H1 (cell line): ENCODE measurements at regions not wholly inside any gene's neighbourhood (a gene's known extent, or its start where the extent isn't known, plus 50 kb on each side); places are given as distances from the start of the nearest gene placed in this dataset.

Experiments
- CTCF ChIA-PET: fragments of 300-600 bp; sonication (Branson Sonifier 250); formaldehyde crosslinking; loops from one replicate; lab custom pipeline; 2021; ENCODE audit not compliant: partially characterized antibody; lab: Charles Lee
- POLR2A ChIA-PET: fragments of 300-600 bp; sonication (Branson Sonifier 250); formaldehyde crosslinking; loops from one replicate; lab custom pipeline; 2021; ENCODE audit warnings: inconsistent platforms; ENCODE audit not compliant: partially characterized antibody; lab: Charles Lee
- DNase-seq, 2 experiments: peaks; one replicate each; pipeline versions ENCODE4 v3.0.0 to v3.0.0-alpha.2; 2010 to 2022; ENCODE audit warnings: low spot score in 2 of 2, low read depth in 1 of 2, mixed read lengths in 1 of 2
- FAIRE-seq: peaks from 2 replicates; lab custom pipeline; 2011; peaks lifted over from hg19 to GRCh38; lab: Jason Lieb, UNC
- H2AFZ ChIP-seq: 2 replicates; pipeline ENCODE4 v1.8.1; 2012; ENCODE audit warnings: low read length, inconsistent platforms
- H2AK5ac ChIP-seq: 2 replicates; pipeline ENCODE4 v1.6.1; 2013; ENCODE audit warnings: low read depth, low read length
- H2BK120ac ChIP-seq: replicated peaks from 2 replicates; pipeline ENCODE3; 2013; ENCODE audit warnings: low read depth, low read length, inconsistent platforms
- H2BK12ac ChIP-seq: 2 replicates; pipeline ENCODE4 v1.6.1; 2013; ENCODE audit warnings: low read depth, low read length
- H2BK15ac ChIP-seq: 2 replicates; pipeline ENCODE4 v1.6.1; 2013; ENCODE audit warnings: low read length
- H2BK20ac ChIP-seq: 2 replicates; pipeline ENCODE4 v1.6.1; 2013; ENCODE audit warnings: low read length
- H2BK5ac ChIP-seq: 2 replicates; pipeline ENCODE4 v1.6.1; 2013; ENCODE audit warnings: low read depth, low read length
- H3K14ac ChIP-seq: 2 replicates; pipeline ENCODE4 v1.6.1; 2013; ENCODE audit warnings: inconsistent platforms; ENCODE audit not compliant: insufficient read length
- H3K18ac ChIP-seq: 2 replicates; pipeline ENCODE4 v1.6.1; 2013; ENCODE audit warnings: low read length; ENCODE audit errors: extremely low read depth
- H3K23ac ChIP-seq: 2 replicates; pipeline ENCODE4 v1.6.1; 2013; ENCODE audit warnings: inconsistent platforms; ENCODE audit not compliant: insufficient read length
- H3K23me2 ChIP-seq: 2 replicates; pipeline ENCODE4 v1.6.1; 2013; ENCODE audit warnings: low read depth, low read length
- H3K27ac ChIP-seq: 2 replicates; pipeline ENCODE4 v1.6.1; 2011; ENCODE audit warnings: low read depth, low read length, inconsistent platforms
- H3K27me3 ChIP-seq, 4 experiments: replicated peaks in 1 of 4; 1 replicate in 1 of 4; 2 replicates in 3 of 4; pipeline versions ENCODE4 v1.6.1 to v1.8.1; 2011 to 2013; ENCODE audit warnings: low read length in 3 of 4, mild to moderate bottlenecking in 3 of 4, inconsistent platforms in 2 of 4, mixed read lengths in 2 of 4, moderate library complexity in 1 of 4; ENCODE audit not compliant: control insufficient read depth in 3 of 4, insufficient read depth in 3 of 4; ENCODE audit errors: extremely low read depth in 1 of 4
- H3K36me3 ChIP-seq, 4 experiments: 2 replicates each; pipeline versions ENCODE4 v1.6.1 to v1.8.1; 2011 to 2013; ENCODE audit warnings: mild to moderate bottlenecking in 4 of 4, low read length in 3 of 4, moderate library complexity in 2 of 4, control low read depth in 1 of 4, inconsistent platforms in 1 of 4; ENCODE audit not compliant: insufficient read depth in 4 of 4, control insufficient read depth in 2 of 4
- H3K4ac ChIP-seq: replicated peaks from 2 replicates; pipeline ENCODE3; 2013; ENCODE audit warnings: low read length, low read depth, mixed read lengths, inconsistent platforms; ENCODE audit not compliant: insufficient read length
- H3K4me1 ChIP-seq, 4 experiments: replicated peaks in 1 of 4; 1 replicate in 1 of 4; 2 replicates in 3 of 4; pipeline versions ENCODE4 v1.6.1 to v1.8.1; 2011 to 2013; ENCODE audit warnings: low read length in 3 of 4, inconsistent platforms in 2 of 4, mixed read lengths in 1 of 4; ENCODE audit not compliant: insufficient read depth in 4 of 4, control insufficient read depth in 3 of 4
- H3K4me2 ChIP-seq, 2 experiments: 2 replicates each; pipeline versions ENCODE4 v1.6.1 to v1.8.1; 2011 to 2013; ENCODE audit warnings: low read depth in 2 of 2, low read length in 2 of 2, control low read depth in 1 of 2, inconsistent platforms in 1 of 2, mild to moderate bottlenecking in 1 of 2; ENCODE audit not compliant: insufficient read depth in 1 of 2
- H3K4me3 ChIP-seq, 4 experiments: fragments of 200-600, 300-600 bp in 1 of 4; sonication (generic), shearing (Covaris generic), sonication (Bioruptor Twin) in 1 of 4; 2 replicates each; pipeline versions ENCODE4 v1.5.1 to v1.8.1; 2011 to 2016; ENCODE audit warnings: low read length in 4 of 4, low read depth in 3 of 4, control low read depth in 2 of 4, inconsistent platforms in 2 of 4, mild to moderate bottlenecking in 2 of 4, mixed read lengths in 1 of 4, moderate library complexity in 1 of 4; ENCODE audit not compliant: insufficient read depth in 2 of 4; ENCODE audit errors: extremely low read depth in 1 of 4
- H3K56ac ChIP-seq: replicated peaks from 2 replicates; pipeline ENCODE3; 2013; ENCODE audit warnings: low read depth, mild to moderate bottlenecking, mixed read lengths, low read length, inconsistent platforms; ENCODE audit not compliant: insufficient read length
- H3K79me1 ChIP-seq: 2 replicates; pipeline ENCODE4 v1.6.1; 2013; ENCODE audit warnings: low read depth, low read length, control low read depth
- H3K79me2 ChIP-seq, 2 experiments: 2 replicates each; pipeline versions ENCODE4 v1.6.1 to v1.8.1; 2012 to 2013; ENCODE audit warnings: low read length in 2 of 2, mild to moderate bottlenecking in 2 of 2, inconsistent platforms in 1 of 2; ENCODE audit not compliant: insufficient read depth in 2 of 2, control insufficient read depth in 1 of 2
- H3K9ac ChIP-seq, 4 experiments: replicated peaks in 1 of 4; 1 replicate in 1 of 4; 2 replicates in 3 of 4; pipeline versions ENCODE4 v1.6.1 to v1.8.1; 2011 to 2013; ENCODE audit warnings: low read depth in 3 of 4, low read length in 3 of 4, control low read depth in 2 of 4, mild to moderate bottlenecking in 2 of 4, moderate library complexity in 2 of 4, inconsistent platforms in 1 of 4; ENCODE audit errors: extremely low read depth in 1 of 4
- H3K9me3 ChIP-seq, 2 experiments: 2 replicates each; pipeline versions ENCODE4 v1.6.1 to v1.8.1; 2012 to 2013; ENCODE audit warnings: mild to moderate bottlenecking in 2 of 2, moderate library complexity in 2 of 2, control low read depth in 1 of 2, inconsistent platforms in 1 of 2, low read depth in 1 of 2, low read length in 1 of 2, mixed read lengths in 1 of 2; ENCODE audit not compliant: insufficient read depth in 2 of 2
- H4K20me1 ChIP-seq, 2 experiments: replicated peaks in 1 of 2; 2 replicates each; pipeline versions ENCODE3 to v1.8.1; 2011 to 2013; ENCODE audit warnings: inconsistent platforms in 2 of 2, low read length in 2 of 2, mild to moderate bottlenecking in 1 of 2; ENCODE audit not compliant: insufficient read depth in 2 of 2, control insufficient read depth in 1 of 2
- H4K5ac ChIP-seq: 2 replicates; pipeline ENCODE4 v1.6.1; 2013; ENCODE audit warnings: low read length, low read depth, mixed read lengths, inconsistent platforms; ENCODE audit not compliant: insufficient read length
- H4K8ac ChIP-seq: 2 replicates; pipeline ENCODE4 v1.8.0; 2013; ENCODE audit warnings: mild to moderate bottlenecking, moderate library complexity, low read length, inconsistent platforms; ENCODE audit not compliant: insufficient read depth; ENCODE audit errors: extremely low read depth
- H4K91ac ChIP-seq: replicated peaks from 2 replicates; pipeline ENCODE3; 2013; ENCODE audit warnings: low read length, mixed read lengths, inconsistent platforms; ENCODE audit not compliant: insufficient read length
- JUN ChIP-seq: IDR thresholded peaks from 2 replicates; pipeline ENCODE4 v1.6.1; 2011; ENCODE audit warnings: low read depth, mild to moderate bottlenecking, improper control_type of control experiment, low read length
- NANOG ChIP-seq: IDR thresholded peaks from 2 replicates; pipeline ENCODE4 v1.6.1; 2011; ENCODE audit warnings: low read length, low read depth, mild to moderate bottlenecking, inconsistent platforms; ENCODE audit not compliant: insufficient read depth, poor library complexity, severe bottlenecking
- WGBS, 2 experiments: shearing (Covaris generic) in 1 of 2; methylation state at CpG; one replicate each; pipeline versions ENCODE4 v1.1.6 to v1.1.7; 2013 to 2015; ENCODE audit warnings: low lambda C conversion rate in 2 of 2, mixed read lengths in 2 of 2, inconsistent platforms in 1 of 2, low coverage in 1 of 2, missing lambda C conversion rate in 1 of 2; ENCODE audit not compliant: insufficient replicate concordance in 2 of 2, insufficient coverage in 1 of 2, insufficient read length in 1 of 2; ENCODE audit errors: extremely low coverage in 1 of 2, missing lambda C conversion rate in 1 of 2; 5-methylcytosine and 5-hydroxymethylcytosine counted together

GRCh38 chr7:84261509-84261908 is 66.9 kb upstream of the SEMA3A start:
- no peak for TF ChIP-seq JUN
- TF ChIP-seq NANOG: no peak
- H3K9ac ChIP-seq: no peak overlapping the region
- H3K4me3 ChIP-seq: no peak overlapping the region
- no peak overlapping the region for H3K27ac ChIP-seq
- no peak overlapping the region for H3K14ac ChIP-seq
- no peak for DNase-seq
- H2AK5ac ChIP-seq: no peak overlapping the region
- no peaks in the 10 kb centered on the region for H3K27me3 ChIP-seq
- H3K9me3 ChIP-seq: no peaks in the 10 kb centered on the region
- no peaks in the 10 kb centered on the region for H3K79me1 ChIP-seq
- H2BK12ac ChIP-seq: no peak overlapping the region
- peak overlapping the region; percentile 71; the same call in 1 of the 2 replicates for H2AFZ ChIP-seq
- no peaks in the 10 kb centered on the region for H3K79me2 ChIP-seq
- H2BK15ac ChIP-seq: 0 out of 2 replicates have a peak overlapping the region, but pooled peaks have one; percentile 10
- H4K91ac ChIP-seq: no peak overlapping the region
- H3K4ac ChIP-seq: no peak overlapping the region
- no peak overlapping the region for H4K8ac ChIP-seq
- ChIA-PET POLR2A (no interaction called here), CTCF (interaction anchor here (0.6 kb wide), 1 partner anchor 1115 kb away, joined by 4 read pairs; no protein-coding TSS in a partner anchor)
- no peak overlapping the region for H2BK20ac ChIP-seq
- no peak overlapping the region for H3K18ac ChIP-seq
- FAIRE-seq: no peak
- no peaks in the 10 kb centered on the region for H3K23me2 ChIP-seq
- no peaks in the 10 kb centered on the region for H3K36me3 ChIP-seq
- H3K4me2 ChIP-seq: no peak overlapping the region
- no peak overlapping the region for H3K56ac ChIP-seq
- H4K20me1 ChIP-seq: no peaks in the 10 kb centered on the region
- H2BK5ac ChIP-seq: no peak overlapping the region
- no peak overlapping the region for H2BK120ac ChIP-seq
- H3K23ac ChIP-seq: no peak overlapping the region
- WGBS, 2 experiments: 100% methylated on average over 4 of the region's 4 CpGs; no CpG with 5 or more reads in 1 of the 2 experiments
- H3K4me1 ChIP-seq: no peaks in the 10 kb centered on the region
- no peak overlapping the region for H4K5ac ChIP-seq
